ENCODE measurements at regions not wholly inside any gene's neighbourhood (a gene's known extent, or its start where the extent isn't known, plus 50 kb on each side); places are given as distances from the start of the nearest gene placed in this dataset.
A peak's percentile ranks its signal among the peaks of the same experiment; 100 is the strongest.
"Not testable (repeated sequence)": the region's sequence is repeated elsewhere in the genome, so short reads cannot be mapped to it uniquely, and the experiment has no call there.

DNA sequence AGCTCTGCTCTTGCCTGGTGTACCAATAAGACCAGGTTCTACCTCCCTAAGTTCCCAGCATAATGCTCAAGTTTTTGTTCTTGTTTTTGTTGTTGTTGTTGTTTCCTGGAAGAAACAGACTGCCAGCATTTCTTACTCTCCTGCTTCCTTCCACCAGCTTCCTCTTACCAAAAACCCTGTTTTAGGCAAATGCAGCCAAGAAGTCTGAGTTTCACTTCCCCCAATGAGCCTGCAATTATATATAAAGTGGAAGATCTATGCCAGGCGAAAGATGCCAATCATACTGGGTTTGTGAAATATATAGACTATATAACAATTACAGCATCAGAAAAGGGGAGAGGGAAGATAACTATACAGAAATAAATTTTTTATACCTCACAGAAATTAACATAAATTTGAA lies 931.5 kb upstream of the FAT3 start:
- DNase-seq: no peak

- DNase-seq: no peak
These were observed 952.5 kb upstream of the FAT3 start for GRCh38 chr11:91272089-91272488.

DNA sequence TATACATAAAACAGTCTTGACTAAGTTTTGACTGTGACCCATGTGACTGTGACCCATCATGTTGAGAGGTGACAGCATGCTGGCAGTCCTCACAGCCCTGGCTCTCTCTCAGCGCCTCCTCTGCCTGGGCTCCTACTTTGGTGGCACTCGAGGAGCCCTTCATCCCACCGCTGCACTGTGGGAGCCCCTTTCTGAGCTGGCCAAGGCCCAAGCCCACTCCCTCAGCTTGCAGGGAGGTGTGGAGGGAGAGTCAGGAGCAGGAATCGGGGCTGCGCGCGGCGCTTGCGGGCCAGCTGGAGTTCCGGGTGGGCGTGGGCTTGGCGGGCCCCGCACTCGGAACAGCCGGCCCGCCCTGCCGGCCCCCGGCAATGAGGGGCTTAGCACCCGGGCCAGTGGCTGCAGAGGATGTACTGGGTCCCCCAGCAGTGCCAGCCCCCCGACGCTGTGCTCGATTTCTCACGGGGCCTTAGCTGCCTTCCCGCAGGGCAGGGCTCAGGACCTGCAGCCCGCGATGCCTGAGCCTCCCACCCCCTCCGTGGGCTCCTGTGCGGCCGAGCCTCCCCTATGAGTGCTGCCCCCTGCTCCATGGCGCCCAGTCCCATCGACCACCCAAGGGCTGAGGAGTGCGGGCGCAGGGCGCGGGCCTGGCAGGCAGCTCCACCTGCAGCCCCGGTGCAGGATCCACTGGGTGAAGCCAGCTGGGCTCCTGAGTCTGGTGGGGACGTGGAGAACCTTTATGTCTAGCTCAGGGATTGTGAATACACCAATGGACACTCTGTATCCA lies 955.9 kb upstream of the FAT3 start:
- DNase-seq: not testable (repeated sequence)

DNA sequence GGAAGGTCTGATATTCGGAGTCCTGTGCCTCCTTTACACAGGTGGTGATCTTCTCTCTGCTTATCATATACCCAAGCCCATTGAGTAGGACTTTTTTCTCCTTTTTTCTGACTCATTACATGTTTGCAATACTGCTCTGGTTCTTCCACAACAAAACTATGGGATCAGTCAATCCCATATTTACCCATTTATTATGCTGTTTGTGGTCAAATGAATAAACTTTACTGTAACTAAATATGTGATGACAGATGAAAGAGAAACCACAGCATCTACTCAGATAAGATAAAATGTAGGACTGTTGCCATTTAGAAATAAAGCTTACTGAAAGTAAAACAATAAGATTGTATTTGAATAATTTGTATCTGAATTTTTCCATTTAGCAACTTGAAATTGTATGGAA lies 958.7 kb upstream of the FAT3 start:
- DNase-seq: no peak

DNA sequence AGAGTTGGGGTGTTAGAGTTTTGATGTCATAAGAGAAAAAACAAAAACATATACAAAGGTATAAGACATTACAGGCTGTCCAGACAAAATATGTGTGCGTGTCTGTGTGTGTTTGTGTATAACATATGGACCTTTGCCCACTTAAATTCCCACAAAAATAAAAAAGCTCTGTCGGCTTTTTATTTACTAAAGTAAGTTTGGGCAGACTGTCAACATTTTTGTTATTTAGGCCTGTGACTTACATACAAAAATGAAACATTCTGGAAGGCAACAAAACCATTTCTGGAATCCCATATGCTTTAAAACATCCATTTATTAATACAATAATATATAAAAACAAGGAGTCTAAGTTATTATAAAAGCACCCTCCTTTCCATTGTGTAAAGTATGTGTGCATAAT lies 960.1 kb upstream of the FAT3 start:
- no peak for DNase-seq

DNA sequence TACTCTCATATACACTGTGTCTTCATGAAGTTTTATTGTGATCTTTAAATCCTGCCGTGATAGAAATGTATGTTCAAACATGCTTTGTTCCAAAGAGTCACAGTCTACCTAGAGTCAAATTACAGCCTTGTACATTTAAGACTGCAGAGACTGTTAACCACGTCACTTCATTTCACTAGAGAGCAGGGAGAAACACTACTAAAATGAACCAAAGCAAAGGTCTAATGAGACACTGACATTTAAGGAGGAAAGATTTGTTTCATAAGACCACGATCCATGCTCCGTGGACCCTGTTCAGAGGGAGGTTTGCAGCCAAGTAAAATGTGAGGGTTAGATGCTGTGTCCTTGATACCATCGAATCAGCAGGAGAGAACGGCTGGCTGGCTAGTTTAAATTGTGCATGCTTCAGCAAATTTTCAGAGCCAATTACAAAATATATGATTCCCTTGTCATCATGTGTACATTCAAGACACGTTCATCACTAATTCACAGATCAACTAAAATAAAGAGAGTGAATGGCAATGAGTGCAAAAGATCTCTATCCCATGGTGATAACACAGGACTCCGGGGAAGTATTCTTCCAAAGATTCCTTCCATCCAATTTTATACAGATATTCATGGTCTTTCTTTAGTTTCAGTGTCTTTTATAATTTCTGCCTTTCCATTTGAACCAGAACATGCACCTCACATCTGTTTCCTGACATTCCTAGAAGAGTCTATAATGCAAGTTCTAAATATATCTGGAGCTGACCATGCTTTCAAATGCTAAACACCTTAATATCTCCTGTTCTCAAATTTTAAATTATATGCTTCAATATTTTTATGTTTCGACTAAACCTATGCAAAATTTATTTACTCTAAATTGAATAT lies 960.9 kb upstream of the FAT3 start:
- DNase-seq: peak; percentile 25

GRCh38 chr11:91261513-91261912 lies 963.1 kb upstream of the FAT3 start:
- DNase-seq: no peak

GRCh38 chr11:91258876-91259275 lies 965.7 kb upstream of the FAT3 start:
- DNase-seq: no peak

DNA sequence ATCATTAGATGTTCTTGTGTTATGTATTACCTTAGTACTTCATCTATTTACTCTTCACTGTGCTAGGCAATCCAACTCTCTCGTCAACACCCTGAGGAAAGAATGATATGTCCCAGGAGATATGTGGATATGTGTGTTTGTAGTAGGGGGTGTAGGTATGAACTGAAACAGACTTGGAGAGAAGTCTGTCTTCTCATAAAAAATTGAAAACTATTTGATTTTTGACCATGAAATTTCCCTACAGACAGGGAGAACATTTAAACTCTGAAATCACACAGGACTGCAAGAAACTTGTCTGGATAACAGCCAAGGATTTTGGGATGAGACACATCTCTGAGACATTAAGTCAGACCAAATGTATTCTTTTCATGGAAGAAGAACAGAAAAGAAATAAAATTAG lies 967.0 kb upstream of the FAT3 start:
- no peak for DNase-seq

GRCh38 chr11:91248199-91248807 lies 976.3 kb upstream of the FAT3 start:
- DNase-seq: peak; percentile 31

- no peak for DNase-seq
These were observed 977.4 kb upstream of the FAT3 start for GRCh38 chr11:91247009-91247735.

- no peak for DNase-seq
These were observed 979.7 kb upstream of the FAT3 start for GRCh38 chr11:91244912-91245311.

- DNase-seq: no peak
These were observed 981.0 kb upstream of the FAT3 start for GRCh38 chr11:91243630-91244029.

- no peak for DNase-seq
These were observed 981.6 kb upstream of the FAT3 start for GRCh38 chr11:91243051-91243450.

- DNase-seq: no peak
These were observed 983.4 kb upstream of the FAT3 start for GRCh38 chr11:91241226-91241625.

- no peak for DNase-seq
These were observed 985.3 kb upstream of the FAT3 start for GRCh38 chr11:91239359-91239758.

GRCh38 chr11:91231226-91231625 lies 993.4 kb upstream of the FAT3 start:
- DNase-seq: no peak

DNA sequence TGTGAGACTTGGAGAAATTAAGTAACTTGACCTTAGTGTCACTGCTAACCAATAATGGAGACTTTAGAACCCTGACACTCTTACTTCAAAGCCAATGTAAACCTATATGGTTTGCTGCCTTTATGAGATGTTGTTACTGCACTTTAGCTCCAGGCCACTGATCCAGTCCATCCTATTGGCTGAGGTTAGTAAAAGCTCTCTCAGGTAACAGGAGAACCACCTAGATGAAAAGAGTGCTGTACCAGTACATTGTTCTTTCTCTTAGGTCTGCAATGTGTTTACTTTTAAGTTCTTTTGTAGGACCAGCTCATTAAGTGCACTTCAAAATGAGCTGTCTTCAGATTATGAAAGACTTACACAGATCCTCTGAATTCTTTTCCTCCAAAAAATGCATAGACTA lies 994.0 kb upstream of the FAT3 start:
- no peak for DNase-seq

- DNase-seq: no peak
These were observed 1000.0 kb upstream of the CHORDC1 start for GRCh38 chr11:91222830-91223229.

DNA sequence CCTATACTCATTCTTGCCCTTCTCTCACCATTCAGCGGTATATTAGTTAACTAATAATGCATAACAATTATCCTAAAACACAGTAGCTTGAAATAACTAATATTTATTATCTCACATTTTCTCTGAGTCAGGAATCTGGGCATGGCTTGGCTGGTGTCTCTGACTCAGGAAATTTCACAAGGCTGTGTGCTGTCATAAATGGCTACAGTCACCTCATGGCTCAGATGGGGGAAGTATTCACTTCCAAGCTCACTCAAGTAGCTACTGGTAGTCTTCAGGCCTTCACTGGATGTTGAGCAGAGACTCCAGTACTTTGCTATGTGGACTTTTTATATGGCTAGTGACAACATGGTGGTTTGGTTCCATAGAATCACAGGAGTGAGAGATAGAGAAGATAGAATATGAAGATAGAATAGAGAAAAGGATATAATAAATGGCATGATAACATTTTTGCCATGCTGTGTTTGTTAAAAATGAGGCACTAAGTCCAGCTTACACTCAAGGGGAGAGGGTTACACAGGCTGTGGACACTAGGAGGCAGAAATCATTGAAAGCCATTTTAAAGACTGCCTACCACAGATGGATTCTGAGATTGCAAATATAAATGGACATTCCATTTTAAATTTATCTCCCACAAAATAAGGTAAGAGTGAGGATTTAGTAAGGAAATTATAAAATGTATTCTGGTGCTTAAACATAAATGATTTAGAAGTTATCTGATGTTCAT lies 997.8 kb upstream of the CHORDC1 start:
- no peak for DNase-seq

DNA sequence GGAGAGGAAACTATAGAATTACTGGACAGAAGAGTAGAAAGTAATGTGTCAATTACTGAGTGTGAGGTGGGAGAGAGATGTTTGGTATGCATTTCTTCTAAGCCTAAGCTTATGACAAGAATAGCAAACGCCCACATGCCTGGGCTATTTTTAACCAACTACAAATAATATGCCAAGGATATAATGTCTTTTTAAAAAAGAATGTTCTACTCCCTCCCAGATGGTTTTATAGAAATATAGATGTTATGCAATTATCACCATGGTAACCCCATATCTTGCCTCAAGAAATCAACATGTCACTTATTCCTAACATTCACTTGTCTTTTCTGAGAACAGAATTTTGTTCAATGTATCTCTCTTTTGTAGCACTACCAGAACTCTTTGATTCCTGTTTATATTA lies 996.7 kb upstream of the CHORDC1 start:
- no peak for DNase-seq

DNA sequence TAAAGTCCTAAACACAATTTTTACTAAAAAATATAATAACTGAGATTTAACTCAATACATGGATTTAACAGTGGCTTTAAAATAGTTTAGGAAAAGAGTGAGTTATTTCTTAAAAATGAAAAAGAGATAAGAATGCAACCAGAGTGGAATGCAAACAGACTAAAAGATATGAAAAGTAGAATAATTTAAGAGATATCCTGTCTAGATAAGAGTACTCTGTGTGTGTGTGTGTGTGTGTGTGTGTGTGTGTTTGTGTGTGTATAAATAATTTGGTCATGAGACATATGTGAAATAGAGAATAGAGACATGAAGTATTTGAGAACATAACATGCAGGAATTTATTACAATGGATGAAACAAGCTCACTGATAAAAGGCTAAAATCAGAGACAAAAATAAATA lies 986.9 kb upstream of the CHORDC1 start:
- DNase-seq: no peak

Data from femur (tissue), 1 donor.